Right lung (tissue), 2 donors: ENCODE measurements at regions not wholly inside any gene's neighbourhood (a gene's known extent, or its start where the extent isn't known, plus 50 kb on each side); places are given as distances from the start of the nearest gene placed in this dataset.
"Not testable (repeated sequence)": the region's sequence is repeated elsewhere in the genome, so short reads cannot be mapped to it uniquely, and the experiment has no call there.

Experiments
- DNase-seq, 2 donors: peaks; one replicate each; pipeline ENCODE4 v3.0.0-alpha.2; 2013

DNA sequence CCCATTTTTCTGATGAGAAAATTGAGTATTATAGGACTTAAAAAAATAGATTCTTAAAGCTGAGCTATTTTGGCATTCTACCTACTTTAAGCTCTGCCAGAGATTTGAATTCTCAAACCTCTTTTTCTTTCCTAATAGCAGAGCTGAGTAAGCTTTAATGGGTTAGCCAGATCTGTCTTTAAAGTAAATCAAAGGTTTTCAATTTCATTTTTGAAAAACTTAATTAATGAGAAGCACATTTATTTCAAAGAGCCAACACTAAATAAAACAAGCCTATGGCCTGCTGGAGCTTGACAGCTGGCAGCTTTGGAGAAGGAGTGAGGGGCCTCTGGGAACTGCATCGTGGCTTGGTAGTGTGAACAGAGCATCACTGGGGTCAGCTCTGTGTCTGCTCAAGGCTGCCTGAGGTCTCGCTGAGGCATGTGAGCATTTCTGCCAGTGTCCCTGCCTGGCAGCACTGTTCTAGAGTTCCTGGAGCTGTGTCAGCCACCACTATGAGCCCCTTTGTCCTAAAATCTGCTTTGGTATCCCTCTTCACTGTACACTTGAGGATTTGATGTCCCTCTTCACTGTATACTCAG lies 50.4 kb upstream of the PRSS23 start:
- no peak for DNase-seq

DNA sequence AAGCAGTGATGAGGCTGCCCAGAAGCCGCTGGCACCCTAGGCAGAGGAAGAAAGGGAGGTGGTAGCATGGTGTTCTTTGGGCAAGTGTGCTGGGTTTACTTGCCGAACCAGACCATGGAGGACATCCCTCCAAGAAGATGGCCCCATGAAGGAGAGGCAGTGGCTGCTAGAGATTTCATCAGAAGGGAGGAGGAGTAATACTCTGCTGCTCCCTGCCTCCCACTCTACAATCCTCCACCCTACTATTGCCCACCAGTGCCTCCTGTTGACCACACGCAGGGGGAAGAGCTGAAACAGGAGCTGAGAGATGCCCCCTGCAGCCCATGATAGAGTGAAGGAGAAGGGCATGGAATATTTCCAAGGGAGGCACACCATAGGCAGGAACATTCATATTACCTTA lies 51.0 kb upstream of the PRSS23 start:
- no peak for DNase-seq

DNA sequence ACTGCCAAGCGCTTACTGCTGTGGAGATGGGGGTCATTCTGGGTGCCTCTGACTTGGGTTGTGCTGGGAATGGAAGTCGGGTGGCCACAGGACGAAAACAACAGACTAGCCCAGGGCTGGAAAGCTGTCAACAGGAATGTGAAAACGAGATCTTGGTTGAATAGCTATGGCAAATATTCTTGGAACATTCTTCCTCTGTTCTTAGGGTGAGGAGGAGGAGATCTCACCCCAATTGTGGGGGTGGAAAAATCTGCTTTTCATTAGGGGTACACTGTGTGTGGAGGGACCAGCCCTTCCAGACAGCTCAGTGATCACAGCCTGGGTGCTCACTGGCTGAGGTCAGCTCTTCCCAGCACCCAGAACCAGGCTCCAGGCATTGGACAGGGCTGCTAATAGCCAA lies 52.0 kb upstream of the PRSS23 start:
- DNase-seq, result no peak

DNA sequence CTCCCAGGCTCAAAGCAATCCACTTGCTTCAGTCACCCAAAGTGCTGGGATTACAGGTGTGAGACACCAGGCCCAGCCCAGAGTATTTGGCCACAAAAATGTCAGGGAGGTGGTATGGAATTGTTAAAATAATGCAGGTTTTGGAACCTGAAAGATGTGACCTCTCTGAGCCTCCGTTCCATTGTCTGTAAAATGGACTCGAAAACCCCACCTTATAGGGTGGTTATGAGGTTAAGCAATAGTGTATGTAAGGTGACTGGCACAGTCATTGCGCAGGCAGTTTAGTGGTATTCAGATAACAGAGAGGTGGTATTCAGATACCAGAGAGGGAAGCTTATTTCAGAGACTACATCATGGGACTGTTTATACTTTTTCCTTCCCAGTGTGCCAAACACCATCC lies 52.5 kb upstream of the PRSS23 start:
- no peak for DNase-seq

DNA sequence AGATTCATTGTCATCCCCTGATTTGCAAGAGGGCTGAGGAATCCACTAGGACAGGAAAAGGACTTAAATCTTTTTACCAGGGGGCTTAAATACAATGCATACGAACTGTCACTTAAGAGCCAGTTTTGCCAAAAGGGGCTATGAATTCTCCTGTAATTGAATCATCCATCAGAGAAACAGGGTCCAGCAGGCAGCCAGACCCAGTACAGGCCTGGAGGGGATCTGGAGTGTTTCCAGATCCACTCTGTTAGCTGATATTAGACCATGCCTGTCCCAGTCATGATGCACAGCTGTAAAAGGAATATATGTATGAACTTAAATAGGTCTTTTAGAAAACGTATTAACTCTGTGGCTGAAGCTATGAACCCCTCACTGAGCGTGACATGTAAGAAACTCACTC lies 53.8 kb upstream of the PRSS23 start:
- DNase-seq, result no peak

DNA sequence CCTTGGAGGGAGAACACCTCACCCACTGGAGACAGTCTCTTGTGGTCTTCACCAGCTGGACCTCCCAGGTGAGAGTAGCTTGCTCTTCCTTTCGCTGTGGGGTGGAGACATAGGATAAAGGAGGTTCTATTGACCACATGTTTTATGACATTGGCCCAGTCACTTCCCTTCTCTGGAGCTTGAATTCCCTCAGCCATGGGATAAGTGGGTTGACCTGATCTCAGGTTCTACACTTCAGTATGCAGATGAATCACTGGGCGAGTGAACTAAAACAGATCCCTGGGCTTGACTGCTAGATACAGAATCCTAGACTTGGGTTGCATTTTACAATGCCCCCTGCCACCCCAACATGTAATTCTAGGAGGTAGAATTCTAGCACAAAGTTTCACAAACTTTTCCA lies 54.8 kb upstream of the PRSS23 start:
- no peak for DNase-seq

DNA sequence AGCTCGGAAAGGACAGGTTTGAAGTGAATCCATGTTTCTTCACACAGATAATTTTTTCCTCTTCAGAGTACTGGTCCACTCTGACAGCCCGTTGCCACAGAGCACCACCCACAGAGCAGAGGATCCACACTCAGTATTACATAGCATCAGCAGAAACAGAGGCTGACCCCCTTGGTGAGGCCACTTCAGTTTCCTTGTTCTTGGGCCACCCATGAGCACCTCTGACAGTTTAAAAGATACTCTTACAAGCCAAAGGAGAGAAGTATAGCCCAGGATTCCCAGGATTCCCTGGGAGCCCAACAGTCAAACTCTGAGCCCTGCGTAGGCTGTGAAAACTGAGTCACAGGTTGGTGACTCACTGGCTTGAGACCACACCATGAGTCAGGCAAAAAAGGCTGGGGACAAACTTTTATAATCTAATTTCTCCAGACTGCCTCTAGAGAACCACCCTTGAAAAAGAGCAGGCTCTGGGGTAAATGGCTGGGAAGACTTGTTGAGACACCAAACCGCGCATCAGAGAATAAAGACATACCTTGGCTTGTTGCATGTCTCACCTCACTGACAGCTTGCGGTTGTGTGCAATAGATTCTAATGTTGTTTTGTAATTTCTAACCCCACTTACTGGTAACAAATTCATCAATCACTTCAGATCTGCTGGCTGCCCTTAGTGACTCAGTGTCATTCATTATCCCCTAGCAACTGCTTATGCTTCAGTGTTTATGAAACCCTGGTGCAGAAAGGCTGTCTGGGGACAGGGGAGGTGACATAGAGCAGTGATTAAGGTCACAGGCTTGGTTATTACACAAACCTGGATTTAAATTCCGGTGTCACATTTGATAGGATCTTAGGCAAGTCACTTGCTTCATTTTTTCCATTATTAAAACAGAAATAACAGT lies 56.9 kb upstream of the PRSS23 start:
- DNase-seq, result no peak

DNA sequence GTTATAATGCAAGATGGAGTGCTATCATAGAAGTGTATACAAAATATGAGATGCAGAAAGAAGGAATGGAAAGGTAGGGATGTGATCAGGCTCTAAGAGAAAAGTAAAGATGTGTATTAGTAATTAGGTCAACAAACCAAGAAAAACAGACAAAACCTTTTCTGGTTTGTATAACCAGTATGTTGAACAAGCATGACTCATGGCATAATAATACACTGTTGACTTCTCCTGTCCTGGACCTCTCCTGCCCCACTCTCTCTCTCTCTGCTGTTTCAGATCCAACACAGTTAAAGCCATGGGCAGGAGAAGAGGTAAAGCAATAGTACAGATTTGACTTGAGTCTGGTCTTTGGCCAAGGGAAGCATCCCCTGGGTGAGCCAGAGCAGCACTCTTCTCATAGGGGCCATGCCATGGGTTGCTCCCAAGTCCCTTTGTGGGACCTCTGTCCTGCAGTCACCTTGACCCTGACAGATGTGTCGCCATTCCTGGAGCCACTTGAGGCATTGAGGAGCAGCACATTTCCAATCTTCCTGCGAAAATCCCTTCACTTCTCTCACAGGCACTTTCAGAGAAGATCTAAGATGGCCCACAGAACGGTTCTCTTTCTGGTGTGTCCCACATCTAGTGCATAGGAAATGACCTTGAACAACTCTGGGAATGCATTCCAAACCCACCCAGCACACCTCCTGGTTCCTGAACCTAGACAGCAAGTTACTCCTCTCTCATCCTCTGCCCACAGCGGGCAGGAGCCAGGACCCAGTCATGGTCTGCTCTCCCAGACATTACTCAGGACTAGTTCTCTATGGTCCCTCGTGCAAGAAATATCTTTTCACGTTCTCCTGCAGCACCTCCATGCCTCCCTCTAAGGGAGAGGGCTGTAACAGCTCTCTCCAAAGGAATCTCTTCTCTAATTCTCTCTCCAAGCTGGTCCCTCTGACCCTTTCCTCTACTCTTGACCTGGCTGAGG lies 58.2 kb upstream of the PRSS23 start:
- DNase-seq, result no peak

DNA sequence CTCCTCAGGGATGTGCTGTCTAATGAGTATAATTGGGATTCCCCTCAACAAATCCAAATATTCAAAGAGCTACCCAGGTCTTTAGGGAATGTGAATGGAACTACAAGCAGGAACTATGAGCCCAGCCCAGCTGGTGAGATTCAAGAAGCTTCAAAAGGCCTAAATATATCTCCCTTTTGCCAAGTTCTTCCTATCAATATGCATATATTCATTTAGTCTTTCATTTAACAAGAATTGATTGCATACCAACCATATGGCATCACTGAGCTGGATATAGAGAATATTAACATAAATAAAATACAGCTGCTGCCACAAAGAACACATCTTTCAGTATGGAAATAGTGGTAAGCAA lies 58.9 kb upstream of the PRSS23 start:
- DNase-seq, result no peak

DNA sequence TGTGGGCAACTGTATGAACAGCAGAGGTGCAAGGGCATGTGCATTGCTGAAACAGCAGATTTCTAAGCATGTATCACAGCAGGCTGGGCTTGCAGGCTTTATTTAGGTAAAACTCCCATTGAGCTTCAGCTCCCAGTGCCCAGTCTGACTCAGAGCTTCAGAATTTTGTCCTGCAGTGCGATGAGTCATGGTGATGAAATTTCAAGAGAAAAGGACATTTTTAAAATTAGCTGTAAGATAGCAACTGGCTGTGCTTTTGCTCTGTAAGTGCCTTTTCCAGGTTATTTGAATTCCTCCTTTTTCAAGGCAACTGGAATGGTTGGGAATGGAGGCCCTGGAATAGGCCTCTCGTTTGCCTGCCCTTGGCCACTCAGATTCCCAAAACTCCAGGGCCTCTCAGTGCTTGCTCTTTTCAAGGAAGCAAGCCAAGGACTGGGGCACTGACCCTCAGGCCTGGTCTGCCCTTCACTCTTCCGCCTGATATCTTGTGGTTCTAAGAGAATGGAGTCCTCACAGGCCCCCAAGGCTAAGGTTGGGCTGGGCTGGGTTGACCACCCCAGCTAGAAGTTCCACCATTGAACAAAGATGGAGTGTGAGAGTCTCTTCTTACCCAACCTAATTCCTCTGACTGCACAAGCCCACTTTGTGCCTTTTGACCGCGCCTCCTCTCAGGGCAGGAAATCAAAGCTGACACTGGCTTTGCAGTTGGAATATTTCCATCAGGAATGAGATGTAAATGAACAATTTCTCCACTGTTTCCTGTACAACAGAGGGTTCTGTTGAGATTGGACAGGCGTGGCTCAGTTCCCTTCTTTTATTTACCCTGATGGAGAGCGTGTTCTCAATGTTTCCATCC lies 59.5 kb upstream of the PRSS23 start:
- peak; percentile 57 to 59 for DNase-seq

DNA sequence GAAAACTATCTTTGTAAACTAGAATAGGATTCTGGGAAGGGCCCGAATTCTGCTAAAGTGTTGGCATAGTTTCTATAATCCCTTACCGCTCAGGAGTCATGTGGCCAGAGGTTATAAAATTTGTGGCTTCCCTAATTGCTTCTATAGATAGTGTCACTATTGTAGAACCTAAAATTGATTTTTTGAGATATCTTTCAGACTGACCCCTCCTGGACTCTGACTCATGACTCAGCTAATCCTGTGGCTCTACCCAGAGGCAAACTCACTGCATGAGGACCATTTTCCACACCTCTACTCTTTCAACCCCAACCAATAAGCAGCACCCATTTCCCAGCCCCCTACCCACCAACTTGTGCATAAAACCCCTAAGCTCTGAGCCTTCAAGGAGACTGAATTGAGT lies 61.8 kb upstream of the PRSS23 start:
- DNase-seq, result no peak

DNA sequence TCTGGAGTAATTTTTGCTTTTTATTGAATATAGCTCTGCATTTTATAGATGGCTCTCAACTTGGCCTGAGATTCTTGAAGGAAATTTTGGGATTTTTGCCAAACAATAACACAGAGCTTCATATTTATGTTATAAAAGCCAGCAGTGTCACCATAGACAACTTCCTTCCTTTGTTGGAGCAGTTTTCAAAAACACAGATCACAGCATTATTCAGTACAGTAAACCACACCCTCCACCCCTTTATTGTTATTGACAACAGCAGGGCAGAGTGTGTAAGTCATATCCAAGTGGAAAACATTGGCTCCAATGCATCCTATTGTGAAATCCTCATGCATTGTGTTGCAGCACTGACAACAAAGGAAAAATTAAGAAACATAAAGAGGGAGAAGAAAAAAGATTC lies 62.6 kb upstream of the PRSS23 start:
- DNase-seq, result peak; percentile 84 to 90

DNA sequence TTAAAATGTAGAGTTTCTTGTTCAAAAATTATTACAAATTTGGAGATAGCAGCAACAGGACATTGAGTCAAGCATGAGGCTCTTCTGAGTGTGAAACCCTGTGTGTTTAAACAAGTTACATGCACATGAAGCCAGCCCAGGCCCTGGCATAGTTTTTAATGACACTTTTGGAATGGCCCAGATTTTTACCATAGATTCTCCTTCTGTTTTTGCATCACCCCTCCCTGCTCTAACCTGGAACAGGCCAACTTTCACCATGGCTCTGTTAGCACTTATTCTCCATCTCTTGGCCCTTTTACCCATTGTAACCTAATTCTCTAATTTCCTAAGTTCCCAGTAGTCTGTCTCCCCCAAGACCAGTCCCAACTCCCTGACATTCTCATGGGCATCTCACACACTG lies 63.1 kb upstream of the PRSS23 start:
- DNase-seq, result no peak

DNA sequence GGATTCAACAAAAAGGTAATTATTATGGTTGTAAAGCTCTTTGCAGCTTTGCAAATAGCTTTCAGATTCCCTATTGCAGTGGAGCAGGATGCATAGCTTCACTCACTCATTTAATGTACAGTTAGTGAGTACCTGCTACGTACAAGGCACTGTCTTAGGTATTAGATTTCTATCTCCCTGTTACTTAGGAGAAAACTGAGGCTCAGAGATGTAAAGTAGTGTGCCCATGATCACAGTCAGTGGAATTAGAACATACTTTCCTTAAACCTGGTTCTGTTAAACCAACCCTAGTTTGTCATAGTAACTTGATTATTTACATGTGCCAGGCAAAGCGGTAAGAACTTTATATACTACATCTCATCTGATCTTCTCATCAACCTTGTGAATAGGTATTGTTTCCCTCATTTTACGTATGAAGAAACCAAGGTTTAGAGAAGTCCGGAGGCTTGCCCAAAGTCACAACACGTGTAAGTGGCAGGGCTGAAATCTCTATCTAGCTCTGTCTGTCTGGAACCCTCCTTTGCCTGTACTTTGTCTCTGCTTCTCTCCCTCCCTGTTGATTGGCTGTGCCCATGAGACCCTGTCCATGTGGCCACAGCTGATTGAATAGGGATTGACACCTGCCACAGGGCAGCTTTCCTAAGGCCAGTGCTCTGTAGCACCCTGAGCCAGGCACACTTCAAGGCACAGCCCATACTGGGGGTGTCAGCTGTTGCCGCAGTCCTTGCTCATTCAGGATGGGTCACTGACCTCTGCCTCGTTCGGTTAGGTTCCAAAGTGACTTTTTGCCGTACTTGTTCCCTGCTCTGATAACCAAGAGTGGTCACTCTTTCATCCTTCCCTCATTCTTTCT lies 63.8 kb upstream of the PRSS23 start:
- no peak for DNase-seq

DNA sequence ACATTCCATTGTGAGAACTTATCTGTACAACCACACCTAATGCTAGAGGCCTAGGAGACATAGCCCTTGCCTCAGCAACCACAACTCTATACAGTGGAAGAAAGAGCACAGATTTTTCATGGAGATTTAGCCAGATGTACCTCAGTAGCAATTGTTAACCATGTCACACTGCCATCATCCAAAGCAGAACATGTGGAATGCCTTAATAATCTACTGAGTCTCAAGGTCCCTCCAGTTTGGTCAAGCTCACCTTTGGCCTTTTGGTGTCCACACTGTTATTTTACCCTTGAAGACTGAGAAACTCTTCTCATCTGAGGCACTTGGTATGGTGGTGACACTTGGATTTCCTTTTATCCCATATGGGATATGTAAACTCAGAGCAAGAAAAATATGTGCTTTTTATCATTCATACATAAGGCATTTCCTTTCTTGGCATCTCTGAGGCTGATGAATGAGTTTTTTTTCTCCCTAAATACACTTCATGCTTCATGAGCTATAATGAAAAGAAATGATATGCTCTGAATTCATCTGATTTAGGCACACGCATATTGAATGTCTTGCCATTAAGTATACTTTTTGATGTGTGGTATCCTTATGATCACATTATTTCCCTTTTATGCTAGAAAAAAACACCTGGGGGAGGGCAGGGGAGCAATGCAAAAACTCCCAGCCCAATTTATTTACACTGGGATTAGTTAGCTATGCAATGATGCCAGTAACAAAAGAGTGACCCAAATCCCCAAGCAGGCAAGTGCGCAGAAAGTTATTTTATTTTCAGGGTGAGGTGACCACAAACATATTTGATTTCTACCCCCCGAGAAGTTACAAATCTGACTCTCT lies 63.3 kb upstream of the ME3 start:
- DNase-seq, result no peak

DNA sequence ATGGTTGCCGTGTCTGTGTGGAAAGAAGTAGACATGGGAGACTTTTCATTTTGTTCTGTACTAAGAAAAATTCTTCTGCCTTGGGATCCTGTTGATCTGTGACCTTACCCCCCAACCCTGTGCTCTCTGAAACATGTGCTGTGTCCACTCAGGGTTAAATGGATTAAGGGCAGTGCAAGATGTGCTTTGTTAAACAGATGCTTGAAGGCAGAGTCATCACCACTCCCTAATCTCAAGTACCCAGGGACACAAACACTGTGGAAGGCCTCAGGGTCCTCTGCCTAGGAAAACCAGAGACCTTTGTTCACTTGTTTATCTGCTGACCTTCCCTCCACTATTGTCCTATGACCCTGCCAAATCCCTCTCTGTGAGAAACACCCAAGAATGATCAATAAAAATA lies 60.3 kb upstream of the ME3 start:
- DNase-seq, result not testable (repeated sequence)

DNA sequence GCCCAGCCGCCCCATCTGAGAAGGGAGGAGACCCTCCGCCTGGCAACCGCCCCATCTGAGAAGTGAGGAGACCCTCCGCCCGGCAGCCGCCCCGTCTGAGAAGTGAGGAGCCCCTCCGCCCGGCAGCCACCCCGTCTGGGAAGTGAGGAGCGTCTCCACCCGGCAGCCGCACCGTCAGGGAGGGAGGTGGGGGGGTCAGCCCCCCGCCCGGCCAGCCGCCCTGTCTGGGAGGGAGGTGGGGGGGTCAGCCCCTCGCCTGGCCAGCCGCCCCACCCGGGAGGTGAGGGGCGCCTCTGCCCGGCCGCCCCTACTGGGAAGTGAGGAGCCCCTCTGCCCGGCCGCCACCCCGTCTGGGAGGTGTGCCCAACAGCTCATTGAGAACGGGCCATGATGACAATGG lies 59.9 kb upstream of the ME3 start:
- not testable (repeated sequence) for DNase-seq

DNA sequence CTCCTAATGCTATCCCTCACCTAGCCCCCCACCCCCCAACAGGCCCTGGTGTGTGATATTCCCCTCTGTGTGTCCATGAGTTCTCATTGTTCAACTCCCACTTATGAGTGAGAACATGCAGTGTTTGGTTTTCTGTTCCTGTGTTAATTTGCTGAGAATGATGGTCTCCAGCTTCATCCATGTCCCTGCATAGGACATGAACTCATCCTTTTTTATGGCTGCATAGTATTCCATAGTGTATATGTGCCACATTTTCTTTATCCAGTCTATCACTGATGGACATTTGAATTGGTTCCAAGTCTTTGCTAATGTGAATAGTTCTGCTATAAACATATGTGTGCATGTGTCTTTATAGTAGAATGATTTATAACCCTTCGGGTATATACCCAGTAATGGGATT lies 57.2 kb upstream of the ME3 start:
- not testable (repeated sequence) for DNase-seq

DNA sequence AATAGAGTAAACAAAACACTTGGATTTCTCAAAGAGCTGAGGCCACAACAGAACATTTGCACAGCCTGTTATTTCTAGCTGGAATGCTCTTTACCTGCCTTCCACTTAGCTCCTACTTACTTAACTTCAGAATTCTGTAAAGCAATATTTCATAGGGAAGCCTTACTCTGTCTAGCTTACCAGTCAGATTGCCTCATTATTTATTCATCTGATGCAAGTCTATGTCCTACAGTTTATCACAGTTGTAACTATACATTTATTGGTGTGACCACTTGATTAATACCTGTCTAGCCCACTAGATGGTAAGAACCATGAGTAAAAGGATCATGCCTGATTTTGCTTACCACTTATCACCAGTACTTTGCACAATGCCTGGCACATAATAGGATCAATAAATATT lies 56.1 kb upstream of the ME3 start:
- DNase-seq, result no peak
